ENCODE measurements at regions not wholly inside any gene's neighbourhood (a gene's known extent, or its start where the extent isn't known, plus 50 kb on each side); places are given as distances from the start of the nearest gene placed in this dataset.
"Not testable (repeated sequence)": the region's sequence is repeated elsewhere in the genome, so short reads cannot be mapped to it uniquely, and the experiment has no call there.

DNA sequence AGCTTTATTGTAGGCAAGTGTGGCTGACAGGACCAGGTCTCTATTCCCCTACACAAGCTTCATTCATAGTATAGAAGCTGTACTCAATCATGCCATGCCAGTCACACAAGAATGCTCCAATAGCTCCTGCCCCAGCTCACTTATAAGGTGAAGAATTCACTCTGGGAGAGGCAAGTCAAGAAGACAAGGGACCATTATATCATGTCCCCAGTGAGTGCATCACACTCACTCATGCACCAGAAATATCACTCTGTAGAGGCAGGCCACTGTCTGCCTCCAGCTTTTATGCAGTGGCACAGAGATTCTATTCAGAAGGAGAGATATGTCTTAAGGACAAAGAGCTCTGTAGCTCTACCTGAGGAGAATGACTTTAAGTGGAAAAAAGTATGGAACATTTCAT lies 263.2 kb downstream of the GJA1 start:
- DNase-seq: no peak

GRCh38 chr6:121703129-121703528 lies 267.7 kb downstream of the GJA1 start:
- not testable (repeated sequence) for DNase-seq

- DNase-seq: peak; percentile 23
These were observed 276.0 kb downstream of the GJA1 start for GRCh38 chr6:121711472-121711871.

DNA sequence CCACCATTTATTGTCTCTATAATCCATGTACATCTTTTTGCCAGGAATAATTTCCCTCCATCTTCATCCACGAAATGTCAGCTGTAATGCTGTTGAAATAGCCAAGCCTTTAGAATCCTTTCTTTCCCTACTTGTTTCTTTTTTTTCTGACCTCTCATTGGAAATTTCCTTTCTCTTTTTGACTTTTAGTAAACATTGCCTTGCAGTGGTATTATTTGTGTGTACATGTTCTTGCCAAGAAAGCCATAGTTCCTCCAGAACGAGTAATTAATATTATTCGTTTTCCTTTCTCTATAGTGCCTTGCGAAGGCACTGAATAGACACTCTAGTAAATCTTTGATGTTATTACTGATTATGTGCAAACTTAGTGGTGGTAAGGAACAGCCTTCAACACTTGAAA lies 282.2 kb downstream of the GJA1 start:
- no peak for DNase-seq

GRCh38 chr6:121720867-121721266 lies 285.4 kb downstream of the GJA1 start:
- DNase-seq: not testable (repeated sequence)

GRCh38 chr6:121723623-121724022 lies 288.2 kb downstream of the GJA1 start:
- DNase-seq: no peak

- no peak for DNase-seq
These were observed 289.1 kb downstream of the GJA1 start for GRCh38 chr6:121724576-121724975.

GRCh38 chr6:121726596-121726995 lies 291.1 kb downstream of the GJA1 start:
- no peak for DNase-seq

- no peak for DNase-seq
These were observed 295.2 kb downstream of the GJA1 start for GRCh38 chr6:121730616-121731015.

- DNase-seq: no peak
These were observed 295.9 kb downstream of the GJA1 start for GRCh38 chr6:121731381-121731780.

DNA sequence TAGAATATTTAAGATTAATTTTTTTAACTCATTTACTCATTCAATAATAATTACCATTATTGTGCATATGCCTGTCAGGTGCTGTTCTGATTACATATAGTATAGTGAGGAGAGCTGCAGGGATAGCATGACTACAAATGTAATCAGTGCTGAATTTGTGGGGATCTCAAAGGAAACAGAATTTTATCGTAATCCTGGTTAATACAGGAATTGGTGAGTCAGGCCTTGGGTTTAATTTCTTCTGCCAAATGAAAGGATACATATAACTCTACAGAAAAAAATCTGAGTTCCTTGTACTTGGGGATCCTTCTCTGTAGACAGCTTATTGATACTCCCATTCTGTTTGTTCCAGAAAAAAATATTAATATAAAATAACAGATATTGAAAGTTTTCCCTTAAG lies 297.2 kb downstream of the GJA1 start:
- DNase-seq: no peak

DNA sequence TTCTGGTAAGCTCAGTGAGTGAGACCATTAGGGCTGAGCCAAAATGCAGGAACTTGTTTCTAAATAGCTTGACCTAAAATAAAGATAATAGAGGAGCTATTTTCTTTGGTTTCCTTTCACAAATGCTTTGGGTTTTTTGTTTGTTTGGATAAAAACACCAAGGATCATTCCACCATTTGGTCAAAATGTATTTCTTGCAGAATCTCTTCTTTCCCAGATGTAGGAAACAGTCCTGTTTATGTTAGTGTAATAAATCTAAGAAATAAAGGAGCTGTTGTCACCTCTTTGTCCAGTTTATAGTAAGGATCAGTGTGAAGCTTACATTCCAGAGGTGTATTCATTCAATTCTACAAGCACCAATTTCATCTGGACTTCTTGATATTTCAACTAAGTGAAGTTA lies 297.8 kb downstream of the GJA1 start:
- DNase-seq: no peak

DNA sequence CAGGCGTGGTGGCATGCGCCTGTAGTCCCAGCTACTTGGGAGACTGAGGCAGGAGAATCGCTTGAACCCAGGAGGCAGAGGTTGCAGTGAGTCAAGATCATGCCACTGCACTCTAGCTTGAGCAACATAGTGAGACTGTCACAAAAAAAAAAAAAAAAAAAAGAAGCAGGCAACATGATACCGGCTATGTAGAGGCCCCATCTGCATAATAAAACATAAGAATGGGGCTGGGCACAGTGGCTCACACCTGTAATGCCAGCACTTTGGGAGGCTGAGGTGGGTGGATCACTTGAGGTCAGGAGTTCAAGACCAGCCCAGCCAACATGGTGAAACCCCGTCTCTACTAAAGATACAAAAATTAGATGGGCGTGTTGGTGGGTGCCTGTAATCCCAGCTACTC lies 304.7 kb downstream of the GJA1 start:
- DNase-seq: not testable (repeated sequence)

DNA sequence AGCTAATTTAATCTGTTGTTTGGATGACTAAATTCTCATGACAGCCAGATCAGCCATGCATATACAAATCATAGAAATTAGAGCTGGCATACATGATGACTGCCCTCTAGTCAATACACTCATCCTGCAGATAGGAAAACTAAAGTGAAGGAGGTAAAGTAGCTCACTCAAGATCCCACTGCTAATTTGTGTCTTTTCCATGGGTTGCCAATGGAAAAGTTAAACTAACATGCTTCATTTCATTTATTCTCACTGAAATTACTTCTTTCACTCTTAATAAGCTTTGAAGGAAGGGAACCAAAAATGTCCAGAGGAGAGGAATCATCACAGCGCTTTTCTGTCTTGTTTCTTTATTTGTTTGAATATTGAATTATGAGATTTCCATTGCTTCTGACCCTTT lies 308.2 kb downstream of the GJA1 start:
- DNase-seq: no peak

- no peak for DNase-seq
These were observed 312.9 kb downstream of the GJA1 start for GRCh38 chr6:121748376-121748775.

DNA sequence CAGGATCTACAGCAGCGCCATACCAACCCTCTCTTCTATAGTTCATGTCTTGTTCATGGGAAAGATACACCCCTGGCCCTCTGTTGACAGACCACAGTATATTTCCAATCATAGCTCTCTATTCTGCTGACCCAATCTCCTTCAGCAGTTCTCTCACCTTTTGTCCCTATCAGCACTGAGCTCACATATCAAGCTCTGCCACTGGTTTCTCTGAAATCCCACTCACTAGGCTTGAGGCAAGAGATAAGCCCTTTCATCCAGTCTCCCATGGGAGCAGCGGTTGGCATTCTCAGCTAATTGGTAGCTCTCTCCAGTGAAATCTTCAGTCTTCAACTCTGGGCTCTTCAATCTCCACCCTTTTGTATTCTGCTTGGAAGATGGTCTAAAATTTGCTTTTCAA lies 313.4 kb downstream of the GJA1 start:
- peak; percentile 70 for DNase-seq

GRCh38 chr6:121755485-121755884 lies 320.0 kb downstream of the GJA1 start:
- DNase-seq: no peak

- DNase-seq: no peak
These were observed 321.2 kb downstream of the GJA1 start for GRCh38 chr6:121756666-121757065.

- DNase-seq: no peak
These were observed 323.9 kb downstream of the GJA1 start for GRCh38 chr6:121759370-121759769.

- peak; percentile 36 for DNase-seq
These were observed 324.7 kb downstream of the GJA1 start for GRCh38 chr6:121760191-121760590.

GRCh38 chr6:121760745-121761144 lies 325.3 kb downstream of the GJA1 start:
- DNase-seq: peak; percentile 8

GRCh38 chr6:121764493-121764892 lies 329.0 kb downstream of the GJA1 start:
- no peak for DNase-seq

DNA sequence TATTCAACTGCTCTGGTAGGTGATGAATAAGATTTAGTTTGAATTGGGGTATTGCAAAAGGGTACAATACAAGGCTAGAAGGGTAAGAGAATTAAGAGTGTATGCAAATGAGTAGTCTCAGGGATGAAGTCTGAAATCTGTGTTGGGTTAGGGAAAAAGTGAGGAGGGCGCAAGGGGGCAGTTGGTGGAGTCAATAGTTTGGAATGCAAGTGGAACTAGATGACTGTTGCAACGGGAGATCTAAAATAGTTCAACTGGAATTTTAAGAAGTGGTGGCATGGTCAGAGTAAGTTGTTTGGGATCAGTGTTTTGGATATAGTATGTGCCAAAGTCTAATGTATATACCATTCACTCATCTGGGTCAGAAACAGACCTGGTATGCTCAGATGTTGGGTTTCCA lies 329.6 kb downstream of the GJA1 start:
- no peak for DNase-seq

GRCh38 chr6:121767211-121767610 lies 331.8 kb downstream of the GJA1 start:
- no peak for DNase-seq

DNA sequence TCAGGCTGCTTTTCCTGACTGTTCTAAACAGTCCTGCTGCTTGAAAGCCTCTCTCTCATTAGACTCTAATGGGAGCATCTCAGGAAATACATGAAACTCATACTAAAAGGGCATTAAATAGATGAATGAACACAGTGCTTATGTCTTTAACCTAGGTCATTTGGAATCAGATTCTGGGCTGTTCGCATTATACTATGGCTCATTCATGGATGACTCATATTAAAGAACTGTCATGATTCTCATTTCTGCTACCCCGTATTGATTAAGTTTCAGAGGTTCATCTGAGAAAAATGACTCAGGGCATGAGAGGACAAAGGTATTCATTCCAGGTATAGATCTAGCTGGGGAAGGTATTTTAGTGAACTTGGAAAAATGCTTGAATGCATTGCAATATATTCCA lies 335.5 kb downstream of the GJA1 start:
- no peak for DNase-seq

All from NCI-H82 (cell line).